ENCODE measurements at regions not wholly inside any gene's neighbourhood (a gene's known extent, or its start where the extent isn't known, plus 50 kb on each side); places are given as distances from the start of the nearest gene placed in this dataset.
A peak's percentile ranks its signal among the peaks of the same experiment; 100 is the strongest.

- no peak overlapping the region for H3K4me2 ChIP-seq (ENCODE audit: insufficient read depth, insufficient read length, low read length)
- no peaks in the 10 kb centered on the region for H3K79me1 ChIP-seq (ENCODE audit: insufficient read depth, low read depth, low read length, poor library complexity, severe bottlenecking)
- H3K27ac ChIP-seq (ENCODE audit: insufficient read length, low read depth, low read length) = no peak overlapping the region
- H2BK5ac ChIP-seq (ENCODE audit: insufficient read length, low read length) = no peak overlapping the region
- peak; percentile 61 for TF ChIP-seq CTCF (conservative IDR thresholded peaks at IDR 0.05)
- H3K79me2 ChIP-seq (ENCODE audit: insufficient read depth, low read length) = no peaks in the 10 kb centered on the region
- H4K8ac ChIP-seq (replicated peaks; ENCODE audit: insufficient read length, low read depth, low read length) = no peak overlapping the region
- H4K91ac ChIP-seq (ENCODE audit: insufficient read length, low read depth, low read length) = no peak overlapping the region
- no peak overlapping the region for H2BK120ac ChIP-seq (ENCODE audit: low read depth, low read length, poor library complexity, severe bottlenecking)
- H3K56ac ChIP-seq (ENCODE audit: insufficient read length, low read depth, low read length) = no peak overlapping the region
- peaks cover 35 to 40% of the 10 kb centered on the region in 2 experiments for H3K9me3 Mint-ChIP-seq
- H4K5ac ChIP-seq (ENCODE audit: insufficient read length, low read depth, low read length) = no peak overlapping the region
- H3K27ac Mint-ChIP-seq = no peak overlapping the region
- no peak for DNase-seq
- H2BK12ac ChIP-seq (ENCODE audit: insufficient read length, low read depth, low read length) = no peak overlapping the region
- WGBS (ENCODE audit: extremely low coverage, insufficient read length, low lambda C conversion rate) = no CpG with 5 or more reads among the region's 2 CpGs
- no peaks in the 10 kb centered on the region for H3K27me3 ChIP-seq (ENCODE audit: insufficient read depth, low read length)
- H2AK5ac ChIP-seq (ENCODE audit: insufficient read length, low read length) = no peak overlapping the region
- H4K20me1 ChIP-seq (ENCODE audit: control insufficient read depth, insufficient read depth, insufficient read length) = no peaks in the 10 kb centered on the region
- H3K4ac ChIP-seq (ENCODE audit: low read depth, low read length) = no peak overlapping the region
- H3K9ac ChIP-seq (ENCODE audit: extremely low read depth, insufficient read length, low read length) = no peak overlapping the region
- no peak overlapping the region for H3T11ph ChIP-seq (ENCODE audit: low read length)
- no peaks in the 10 kb centered on the region for H3K4me1 ChIP-seq (ENCODE audit: insufficient read depth, low read length)
- H2BK15ac ChIP-seq (ENCODE audit: low read depth, low read length) = no peak overlapping the region
- no peak overlapping the region for H2BK20ac ChIP-seq (ENCODE audit: low read depth, low read length, poor library complexity, severe bottlenecking)
- H3K14ac ChIP-seq (ENCODE audit: insufficient read depth, low read length) = no peak overlapping the region
- H3K9me3 ChIP-seq (ENCODE audit: control insufficient read depth, low read depth, low read length) = peaks cover 10% of the 10 kb centered on the region
- no peak overlapping the region for H3K23ac ChIP-seq (ENCODE audit: insufficient read length, low read depth, low read length)
- 0 out of 4 replicates have a peak, but pooled peaks cover 0 to 2% of the 10 kb centered on the region in 2 experiments for H3K4me1 Mint-ChIP-seq
- no peak overlapping the region for H3K18ac ChIP-seq (ENCODE audit: insufficient read length, low read depth, low read length)
- no peaks in the 10 kb centered on the region for H3K36me3 Mint-ChIP-seq (ENCODE audit: insufficient read depth in 1 of 3, low read depth in 3 of 3)
- H3K4me3 Mint-ChIP-seq = no peak overlapping the region
- H3K23me2 ChIP-seq (ENCODE audit: insufficient read length, low read depth, low read length, poor library complexity, severe bottlenecking) = no peaks in the 10 kb centered on the region
- H2AFZ ChIP-seq (ENCODE audit: low read length) = no peak overlapping the region
- H3K27me3 Mint-ChIP-seq (ENCODE audit: low read depth) = no peaks in the 10 kb centered on the region; the same call in 1 of the 2 replicates
Measured at GRCh38 chrX:101803451-101803850, 128.4 kb downstream of the ZMAT1 start.

Measured in H9 (cell line).